ENCODE measurements at regions not wholly inside any gene's neighbourhood (a gene's known extent, or its start where the extent isn't known, plus 50 kb on each side); places are given as distances from the start of the nearest gene placed in this dataset.

DNA sequence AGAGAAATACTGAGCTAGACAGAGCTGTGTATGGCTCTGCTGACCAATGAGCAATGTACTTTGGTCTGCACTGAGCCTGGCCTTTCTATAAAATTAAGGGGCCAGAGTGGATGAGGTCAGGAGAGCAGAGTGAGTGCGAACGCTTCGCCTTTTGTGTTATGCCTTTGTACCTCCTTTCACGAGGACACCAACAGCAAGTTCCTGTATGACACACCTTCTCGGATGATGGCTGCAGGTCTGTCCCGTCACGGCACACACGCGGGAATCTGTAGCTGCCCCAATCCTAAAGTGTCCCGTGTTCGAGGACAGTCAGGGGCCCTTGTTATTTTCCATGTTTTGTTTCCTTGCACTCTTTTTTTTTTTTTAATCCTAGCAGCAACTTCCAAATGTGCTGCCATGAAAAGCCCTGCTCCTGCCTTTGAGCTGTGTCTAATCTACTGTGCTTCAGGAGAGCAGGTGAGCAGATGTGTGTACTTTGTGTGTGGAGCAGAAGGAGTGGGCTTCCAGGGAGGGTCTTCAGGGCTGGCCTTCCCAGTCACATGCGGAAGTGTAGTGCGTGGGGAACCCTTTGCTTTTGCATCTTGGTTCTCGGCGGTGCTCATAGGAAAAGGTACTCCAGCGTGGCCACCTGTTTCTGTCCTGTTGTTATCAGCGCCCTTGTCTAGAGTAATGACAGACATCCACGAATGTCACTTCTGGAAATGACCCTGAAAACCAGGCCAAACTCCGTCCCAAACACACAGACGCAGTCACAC, 213.2 kb downstream of the NDUFA10 start:
- Mint-ChIP-seq H3K4me1 (peaks cover 7% of the 10 kb centered on the region; the same call in 1 of the 3 replicates), H3K4me3 (no peak overlapping the region), H3K36me3 (ENCODE audit: low read depth) (no peaks in the 10 kb centered on the region), H3K27ac (no peak overlapping the region), H3K27me3 (ENCODE audit: insufficient read depth, low read depth, poor library complexity) (peaks cover 8% of the 10 kb centered on the region), H3K9me3 (no peaks in the 10 kb centered on the region)
- H3K27me3 ChIP-seq (ENCODE audit: insufficient read depth) = no peaks in the 10 kb centered on the region
- no peaks in the 10 kb centered on the region for H3K9me2 ChIP-seq (ENCODE audit: insufficient read depth)
- H3K4me1 ChIP-seq (ENCODE audit: insufficient read depth) = no peaks in the 10 kb centered on the region
- no peaks in the 10 kb centered on the region for H3F3A ChIP-seq (replicated peaks; ENCODE audit: low read depth)
- ATAC-seq (no peak), DNase-seq (ENCODE audit: low spot score) (no peak)
- no peak overlapping the region for H3K4me3 ChIP-seq
- no peak overlapping the region for H2AFZ ChIP-seq
- TF ChIP-seq CREB1 (CRISPR knock-in tag; IDR thresholded peaks at IDR 0.05; ENCODE audit: low read depth) (no peak), NANOG (IDR thresholded peaks at IDR 0.05; ENCODE audit: borderline replicate concordance) (no peak), CTCF (conservative IDR thresholded peaks at IDR 0.05; ENCODE audit: low read depth in 2 of 2) (no peak), ZNF114 (CRISPR knock-in tag; IDR thresholded peaks at IDR 0.05) (no peak), EZH2 (IDR thresholded peaks at IDR 0.05; ENCODE audit: low read depth, unreplicated experiment) (no peak), EZH2phosphoT487 (IDR thresholded peaks at IDR 0.05; ENCODE audit: unreplicated experiment) (no peak)
- TF ChIP-seq, protein P1, sequence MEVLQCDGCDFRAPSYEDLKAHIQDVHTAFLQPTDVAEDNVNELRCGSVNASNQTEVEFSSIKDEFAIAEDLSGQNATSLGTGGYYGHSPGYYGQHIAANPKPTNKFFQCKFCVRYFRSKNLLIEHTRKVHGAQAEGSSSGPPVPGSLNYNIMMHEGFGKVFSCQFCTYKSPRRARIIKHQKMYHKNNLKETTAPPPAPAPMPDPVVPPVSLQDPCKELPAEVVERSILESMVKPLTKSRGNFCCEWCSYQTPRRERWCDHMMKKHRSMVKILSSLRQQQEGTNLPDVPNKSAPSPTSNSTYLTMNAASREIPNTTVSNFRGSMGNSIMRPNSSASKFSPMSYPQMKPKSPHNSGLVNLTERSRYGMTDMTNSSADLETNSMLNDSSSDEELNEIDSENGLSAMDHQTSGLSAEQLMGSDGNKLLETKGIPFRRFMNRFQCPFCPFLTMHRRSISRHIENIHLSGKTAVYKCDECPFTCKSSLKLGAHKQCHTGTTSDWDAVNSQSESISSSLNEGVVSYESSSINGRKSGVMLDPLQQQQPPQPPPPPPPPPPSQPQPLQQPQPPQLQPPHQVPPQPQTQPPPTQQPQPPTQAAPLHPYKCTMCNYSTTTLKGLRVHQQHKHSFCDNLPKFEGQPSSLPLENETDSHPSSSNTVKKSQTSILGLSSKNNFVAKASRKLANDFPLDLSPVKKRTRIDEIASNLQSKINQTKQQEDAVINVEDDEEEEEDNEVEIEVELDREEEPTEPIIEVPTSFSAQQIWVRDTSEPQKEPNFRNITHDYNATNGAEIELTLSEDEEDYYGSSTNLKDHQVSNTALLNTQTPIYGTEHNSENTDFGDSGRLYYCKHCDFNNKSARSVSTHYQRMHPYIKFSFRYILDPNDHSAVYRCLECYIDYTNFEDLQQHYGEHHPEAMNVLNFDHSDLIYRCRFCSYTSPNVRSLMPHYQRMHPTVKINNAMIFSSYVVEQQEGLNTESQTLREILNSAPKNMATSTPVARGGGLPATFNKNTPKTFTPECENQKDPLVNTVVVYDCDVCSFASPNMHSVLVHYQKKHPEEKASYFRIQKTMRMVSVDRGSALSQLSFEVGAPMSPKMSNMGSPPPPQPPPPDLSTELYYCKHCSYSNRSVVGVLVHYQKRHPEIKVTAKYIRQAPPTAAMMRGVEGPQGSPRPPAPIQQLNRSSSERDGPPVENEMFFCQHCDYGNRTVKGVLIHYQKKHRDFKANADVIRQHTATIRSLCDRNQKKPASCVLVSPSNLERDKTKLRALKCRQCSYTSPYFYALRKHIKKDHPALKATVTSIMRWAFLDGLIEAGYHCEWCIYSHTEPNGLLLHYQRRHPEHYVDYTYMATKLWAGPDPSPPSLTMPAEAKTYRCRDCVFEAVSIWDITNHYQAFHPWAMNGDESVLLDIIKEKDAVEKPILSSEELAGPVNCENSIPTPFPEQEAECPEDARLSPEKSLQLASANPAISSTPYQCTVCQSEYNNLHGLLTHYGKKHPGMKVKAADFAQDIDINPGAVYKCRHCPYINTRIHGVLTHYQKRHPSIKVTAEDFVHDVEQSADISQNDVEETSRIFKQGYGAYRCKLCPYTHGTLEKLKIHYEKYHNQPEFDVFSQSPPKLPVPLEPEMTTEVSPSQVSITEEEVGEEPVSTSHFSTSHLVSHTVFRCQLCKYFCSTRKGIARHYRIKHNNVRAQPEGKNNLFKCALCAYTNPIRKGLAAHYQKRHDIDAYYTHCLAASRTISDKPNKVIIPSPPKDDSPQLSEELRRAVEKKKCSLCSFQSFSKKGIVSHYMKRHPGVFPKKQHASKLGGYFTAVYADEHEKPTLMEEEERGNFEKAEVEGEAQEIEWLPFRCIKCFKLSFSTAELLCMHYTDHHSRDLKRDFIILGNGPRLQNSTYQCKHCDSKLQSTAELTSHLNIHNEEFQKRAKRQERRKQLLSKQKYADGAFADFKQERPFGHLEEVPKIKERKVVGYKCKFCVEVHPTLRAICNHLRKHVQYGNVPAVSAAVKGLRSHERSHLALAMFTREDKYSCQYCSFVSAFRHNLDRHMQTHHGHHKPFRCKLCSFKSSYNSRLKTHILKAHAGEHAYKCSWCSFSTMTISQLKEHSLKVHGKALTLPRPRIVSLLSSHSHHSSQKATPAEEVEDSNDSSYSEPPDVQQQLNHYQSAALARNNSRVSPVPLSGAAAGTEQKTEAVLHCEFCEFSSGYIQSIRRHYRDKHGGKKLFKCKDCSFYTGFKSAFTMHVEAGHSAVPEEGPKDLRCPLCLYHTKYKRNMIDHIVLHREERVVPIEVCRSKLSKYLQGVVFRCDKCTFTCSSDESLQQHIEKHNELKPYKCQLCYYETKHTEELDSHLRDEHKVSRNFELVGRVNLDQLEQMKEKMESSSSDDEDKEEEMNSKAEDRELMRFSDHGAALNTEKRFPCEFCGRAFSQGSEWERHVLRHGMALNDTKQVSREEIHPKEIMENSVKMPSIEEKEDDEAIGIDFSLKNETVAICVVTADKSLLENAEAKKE (CRISPR knock-in tag; IDR thresholded peaks at IDR 0.05) = no peak
- no peaks in the 10 kb centered on the region for H3K79me2 ChIP-seq (replicated peaks; ENCODE audit: insufficient read depth)
- no peak overlapping the region for H3K4me2 ChIP-seq
- no peaks in the 10 kb centered on the region for H3K36me3 ChIP-seq (ENCODE audit: insufficient read depth)
- H4K20me1 ChIP-seq (replicated peaks; ENCODE audit: insufficient read depth) = no peaks in the 10 kb centered on the region
- H3K27ac ChIP-seq (ENCODE audit: low read depth) = no peak overlapping the region
